Esophagus (tissue), 2 donors: ENCODE measurements at regions not wholly inside any gene's neighbourhood (a gene's known extent, or its start where the extent isn't known, plus 50 kb on each side); places are given as distances from the start of the nearest gene placed in this dataset.
"Not testable (repeated sequence)": the region's sequence is repeated elsewhere in the genome, so short reads cannot be mapped to it uniquely, and the experiment has no call there.

Experiments used
- H3K27ac ChIP-seq, 2 donors: one replicate each; pipeline ENCODE4 v1.5.1; 2013; ENCODE audit warnings: low read depth in 2 of 2, mild to moderate bottlenecking in 2 of 2, inconsistent platforms in 1 of 2, low read length in 1 of 2, moderate library complexity in 1 of 2
- H3K27me3 ChIP-seq, 2 donors: one replicate each; pipeline ENCODE4 v1.6.1; 2013; ENCODE audit warnings: low read length in 2 of 2, control low read depth in 1 of 2, mild to moderate bottlenecking in 1 of 2; ENCODE audit not compliant: insufficient read depth in 2 of 2, control insufficient read depth in 1 of 2
- H3K36me3 ChIP-seq, 2 donors: one replicate each; pipeline ENCODE4 v1.6.1; 2013; ENCODE audit warnings: low read length in 1 of 2; ENCODE audit not compliant: control insufficient read depth in 2 of 2, insufficient read depth in 2 of 2
- H3K4me1 ChIP-seq, 2 donors: one replicate each; pipeline ENCODE4 v1.6.1; 2013; ENCODE audit warnings: low read length in 1 of 2; ENCODE audit not compliant: control insufficient read depth in 2 of 2, insufficient read depth in 2 of 2
- H3K4me3 ChIP-seq, 2 donors: one replicate each; pipeline ENCODE4 v1.5.1; 2013; ENCODE audit warnings: low read length in 2 of 2, mild to moderate bottlenecking in 2 of 2, low read depth in 1 of 2, moderate library complexity in 1 of 2
- H3K9me3 ChIP-seq, 2 donors: one replicate each; pipeline ENCODE4 v1.6.1; 2013; ENCODE audit warnings: mild to moderate bottlenecking in 2 of 2, low read depth in 1 of 2, low read length in 1 of 2, moderate library complexity in 1 of 2; ENCODE audit not compliant: control insufficient read depth in 2 of 2, insufficient read depth in 1 of 2
- whole genome bisulfite sequencing, 2 donors: extraction: QIAGEN DNeasy Blood & Tissue Kit; methylation state at CpG; one replicate each; pipeline ENCODE4 v1.1.7; 2013; 5-methylcytosine and 5-hydroxymethylcytosine counted together
- donor health status: healthy with polysubstance abuse.
- donor health status: Bipolar disorder and iron deficiency.

GRCh38 chr19:23540180-23540579, 144.9 kb upstream of the ZNF91 start:
- H3K36me3 ChIP-seq, H3K27me3 ChIP-seq, H3K4me3 ChIP-seq, H3K4me1 ChIP-seq, H3K9me3 ChIP-seq: not testable (repeated sequence)
- 36 to 51% methylated on average over 1 of the region's 1 CpG for WGBS, 2 donors
- H3K27ac ChIP-seq, result peak overlapping the region in 1 of 2 donors; percentile 57

GRCh38 chr19:23539499-23539898, 144.2 kb upstream of the ZNF91 start:
- H3K27ac ChIP-seq, result peak overlapping the region in 1 of 2 donors; percentile 42
- no peak overlapping the region for H3K4me3 ChIP-seq
- H3K27me3 ChIP-seq, result no peaks in the 10 kb centered on the region
- H3K9me3 ChIP-seq, result no peaks in the 10 kb centered on the region
- H3K4me1 ChIP-seq, result no peaks in the 10 kb centered on the region
- WGBS, 2 donors, result 44 to 46% methylated on average over 2 of the region's 2 CpGs
- no peaks in the 10 kb centered on the region for H3K36me3 ChIP-seq

- not testable (repeated sequence) for H3K27me3 ChIP-seq, H3K27ac ChIP-seq, H3K4me3 ChIP-seq, H3K36me3 ChIP-seq, H3K9me3 ChIP-seq, H3K4me1 ChIP-seq
These were observed 141.9 kb upstream of the ZNF91 start for GRCh38 chr19:23537136-23537535.

- H3K36me3 ChIP-seq, H3K27me3 ChIP-seq, H3K4me1 ChIP-seq, H3K27ac ChIP-seq, H3K4me3 ChIP-seq, H3K9me3 ChIP-seq: not testable (repeated sequence)
- WGBS, 2 donors, result 73 to 83% methylated on average over 1 of the region's 1 CpG
These were observed 141.1 kb upstream of the ZNF91 start for GRCh38 chr19:23536341-23536740.

GRCh38 chr19:23535901-23536300, 140.6 kb upstream of the ZNF91 start:
- 85 to 86% methylated on average over 5 of the region's 5 CpGs for WGBS, 2 donors
- H3K9me3 ChIP-seq, H3K4me3 ChIP-seq, H3K27me3 ChIP-seq, H3K4me1 ChIP-seq, H3K36me3 ChIP-seq, H3K27ac ChIP-seq: not testable (repeated sequence)

- H3K9me3 ChIP-seq, H3K27me3 ChIP-seq, H3K4me1 ChIP-seq, H3K4me3 ChIP-seq, H3K27ac ChIP-seq, H3K36me3 ChIP-seq: not testable (repeated sequence)
- 94% methylated on average over 24 to 30 of the region's 30 CpGs for WGBS, 2 donors
These were observed 138.2 kb upstream of the ZNF91 start for GRCh38 chr19:23533441-23533840.

- H3K4me1 ChIP-seq, result peaks cover 0 to 4% of the 10 kb centered on the region in 2 donors
- H3K36me3 ChIP-seq, result no peaks in the 10 kb centered on the region
- H3K4me3 ChIP-seq, result no peak overlapping the region
- 92 to 96% methylated on average over 1 of the region's 1 CpG for WGBS, 2 donors
- H3K27ac ChIP-seq, result no peak overlapping the region
- peaks cover 0 to 7% of the 10 kb centered on the region in 2 donors for H3K9me3 ChIP-seq
- H3K27me3 ChIP-seq, result no peaks in the 10 kb centered on the region
These were observed 136.7 kb upstream of the ZNF91 start for GRCh38 chr19:23531976-23532375.

GRCh38 chr19:23531231-23531790, 136.0 kb upstream of the ZNF91 start:
- Histone ChIP-seq H3K36me3 (no peaks in the 10 kb centered on the region), H3K27me3 (no peaks in the 10 kb centered on the region), H3K9me3 (peaks cover 0 to 7% of the 10 kb centered on the region in 2 donors), H3K27ac (no peak overlapping the region), H3K4me1 (peaks cover 0 to 4% of the 10 kb centered on the region in 2 donors), H3K4me3 (no peak overlapping the region)
- 68 to 74% methylated on average over 2 of the region's 2 CpGs for WGBS, 2 donors

GRCh38 chr19:23528376-23528775, 133.1 kb upstream of the ZNF91 start:
- Histone ChIP-seq H3K36me3 (no peaks in the 10 kb centered on the region), H3K27me3 (no peaks in the 10 kb centered on the region), H3K4me1 (no peaks in the 10 kb centered on the region), H3K9me3 (peaks cover 0 to 7% of the 10 kb centered on the region in 2 donors), H3K4me3 (no peak overlapping the region), H3K27ac (peak overlapping the region in 1 of 2 donors; percentile 13)

- Histone ChIP-seq H3K4me1 (no peaks in the 10 kb centered on the region), H3K4me3 (no peak overlapping the region), H3K27me3 (no peaks in the 10 kb centered on the region), H3K36me3 (no peaks in the 10 kb centered on the region), H3K27ac (no peak overlapping the region), H3K9me3 (peaks cover 0 to 7% of the 10 kb centered on the region in 2 donors)
- WGBS, 2 donors, result 69 to 74% methylated on average over 2 of the region's 2 CpGs
These were observed 132.5 kb upstream of the ZNF91 start for GRCh38 chr19:23527797-23528196.
